BLaER1 (cell line): ENCODE measurements at regions not wholly inside any gene's neighbourhood (a gene's known extent, or its start where the extent isn't known, plus 50 kb on each side); places are given as distances from the start of the nearest gene placed in this dataset.
"Not testable (repeated sequence)": the region's sequence is repeated elsewhere in the genome, so short reads cannot be mapped to it uniquely, and the experiment has no call there.

ENCODE experiments used
- H3K27ac ChIP-seq: shearing (Covaris generic); formaldehyde crosslinking; 2 replicates; pipeline ENCODE4 v1.8.1; 2022
- H3K27me3 ChIP-seq: shearing (Covaris generic); formaldehyde crosslinking; 2 replicates; pipeline ENCODE4 v1.8.1; 2022
- H3K36me3 ChIP-seq: shearing (Covaris generic); formaldehyde crosslinking; 2 replicates; pipeline ENCODE4 v1.8.1; 2022
- H3K4me1 ChIP-seq: shearing (Covaris generic); formaldehyde crosslinking; 2 replicates; pipeline ENCODE4 v1.8.1; 2022
- H3K4me2 ChIP-seq: shearing (Covaris generic); formaldehyde crosslinking; 2 replicates; pipeline ENCODE4 v1.8.1; 2022
- H3K4me3 ChIP-seq: shearing (Covaris generic); formaldehyde crosslinking; 2 replicates; pipeline ENCODE4 v1.8.1; 2022
- H3K9ac ChIP-seq: shearing (Covaris generic); formaldehyde crosslinking; 2 replicates; pipeline ENCODE4 v1.8.1; 2022
- H3K9me3 ChIP-seq: shearing (Covaris generic); formaldehyde crosslinking; 2 replicates; pipeline ENCODE4 v1.8.1; 2022
- H4K20me1 ChIP-seq: shearing (Covaris generic); formaldehyde crosslinking; 2 replicates; pipeline ENCODE4 v1.8.1; 2022
- Cebpa-rat ChIP-seq: shearing (Covaris generic); IDR thresholded peaks from 2 replicates; pipeline ENCODE4 v1.8.1; 2022

DNA sequence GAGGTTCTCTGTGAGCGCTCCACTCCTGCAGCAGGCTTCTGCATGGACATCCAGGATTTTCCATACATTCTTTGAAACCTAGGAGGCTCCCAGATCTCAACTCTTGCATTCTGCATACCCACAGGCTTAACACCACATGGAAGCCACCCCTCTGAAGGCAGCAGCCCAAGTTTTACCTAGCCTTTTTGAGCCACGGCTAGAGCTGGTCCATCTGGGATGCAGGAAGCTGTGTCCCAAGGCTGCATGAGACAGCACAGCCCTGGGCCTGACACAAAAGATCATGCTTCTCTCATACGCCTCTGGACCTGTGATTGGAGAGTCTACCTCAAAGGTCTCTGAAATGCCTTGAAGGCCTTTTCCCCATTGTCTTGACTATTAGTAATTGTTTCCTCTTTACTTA, 53.6 kb upstream of the RPRM start:
- no peaks in the 10 kb centered on the region for H3K4me1 ChIP-seq
- no peaks in the 10 kb centered on the region for H3K36me3 ChIP-seq
- no peak overlapping the region for H3K27ac ChIP-seq
- H3K9ac ChIP-seq = no peak overlapping the region
- TF ChIP-seq Cebpa-rat = no peak
- H3K4me3 ChIP-seq = no peak overlapping the region
- H3K9me3 ChIP-seq = no peaks in the 10 kb centered on the region
- no peaks in the 10 kb centered on the region for H4K20me1 ChIP-seq
- H3K4me2 ChIP-seq = no peak overlapping the region
- H3K27me3 ChIP-seq = no peaks in the 10 kb centered on the region

DNA sequence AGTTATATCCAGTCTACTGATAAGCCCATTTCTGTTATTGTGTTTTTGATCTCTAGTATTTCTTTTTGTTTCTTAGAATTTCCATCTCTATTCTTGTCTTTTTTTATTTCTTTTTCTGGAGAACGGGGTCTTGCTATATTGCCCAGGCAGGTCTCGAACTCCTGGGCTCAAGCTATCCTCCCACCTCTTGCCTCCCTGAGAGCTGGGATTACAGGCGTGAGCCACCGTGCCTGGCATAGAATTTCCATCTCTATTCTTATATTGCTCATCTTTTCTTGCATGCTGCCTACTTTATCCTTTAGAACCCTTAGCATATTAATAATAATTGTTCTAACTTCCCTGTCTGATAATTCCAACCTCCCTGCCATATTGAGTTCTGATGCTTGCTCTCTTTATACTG, 55.2 kb upstream of the RPRM start:
- H3K4me3 ChIP-seq, H3K4me1 ChIP-seq, H3K27me3 ChIP-seq, H3K9me3 ChIP-seq, H3K36me3 ChIP-seq, H4K20me1 ChIP-seq, H3K9ac ChIP-seq, H3K27ac ChIP-seq, H3K4me2 ChIP-seq: not testable (repeated sequence)

DNA sequence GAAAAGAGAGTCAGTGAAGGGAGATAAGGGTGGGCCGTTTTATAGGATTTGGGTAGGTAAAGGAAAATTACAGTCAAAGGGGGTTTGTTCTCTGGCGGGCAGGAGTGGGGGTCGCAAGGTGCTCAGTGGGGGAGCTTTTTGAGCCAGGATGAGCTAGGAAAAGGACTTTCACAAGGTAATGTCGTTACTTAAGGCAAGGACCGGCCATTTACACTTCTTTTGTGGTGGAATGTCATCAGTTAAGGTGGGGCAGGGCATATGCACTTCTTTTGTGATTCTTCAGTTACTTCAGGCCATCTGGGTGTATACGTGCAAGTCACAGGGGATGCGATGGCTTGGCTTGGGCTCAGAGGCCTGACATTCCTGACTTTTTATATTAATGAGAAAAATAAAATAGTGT, 56.0 kb upstream of the RPRM start:
- not testable (repeated sequence) for H3K9me3 ChIP-seq, H3K27me3 ChIP-seq, H3K27ac ChIP-seq, H3K9ac ChIP-seq, H3K4me1 ChIP-seq, H3K4me3 ChIP-seq, H3K36me3 ChIP-seq, H3K4me2 ChIP-seq, H4K20me1 ChIP-seq

DNA sequence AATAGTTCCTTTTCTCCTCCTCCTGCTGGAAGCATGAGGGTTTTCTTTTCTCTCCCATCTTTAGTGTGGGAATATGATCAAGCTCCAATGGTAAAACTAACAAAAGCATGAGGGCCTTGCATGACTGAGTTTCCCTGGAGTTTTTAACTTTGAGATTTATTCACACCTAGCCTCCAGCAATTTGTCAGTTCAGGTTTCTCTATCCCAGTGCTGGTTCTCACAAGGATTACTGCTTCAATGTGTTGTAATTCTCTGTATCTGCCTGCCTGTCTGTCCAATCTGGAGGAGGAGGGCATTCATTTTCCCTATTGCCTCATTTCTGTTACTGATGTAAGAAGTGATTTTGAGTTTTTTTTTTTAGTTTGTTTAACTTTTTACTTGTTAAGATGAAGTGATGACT, 57.6 kb upstream of the RPRM start:
- Histone ChIP-seq H3K9me3 (peaks cover 10% of the 10 kb centered on the region), H3K9ac (no peak overlapping the region), H3K27me3 (no peaks in the 10 kb centered on the region), H3K4me3 (no peak overlapping the region), H3K4me1 (no peaks in the 10 kb centered on the region), H4K20me1 (no peaks in the 10 kb centered on the region), H3K36me3 (no peaks in the 10 kb centered on the region), H3K27ac (no peak overlapping the region), H3K4me2 (no peak overlapping the region)
- no peak for TF ChIP-seq Cebpa-rat

DNA sequence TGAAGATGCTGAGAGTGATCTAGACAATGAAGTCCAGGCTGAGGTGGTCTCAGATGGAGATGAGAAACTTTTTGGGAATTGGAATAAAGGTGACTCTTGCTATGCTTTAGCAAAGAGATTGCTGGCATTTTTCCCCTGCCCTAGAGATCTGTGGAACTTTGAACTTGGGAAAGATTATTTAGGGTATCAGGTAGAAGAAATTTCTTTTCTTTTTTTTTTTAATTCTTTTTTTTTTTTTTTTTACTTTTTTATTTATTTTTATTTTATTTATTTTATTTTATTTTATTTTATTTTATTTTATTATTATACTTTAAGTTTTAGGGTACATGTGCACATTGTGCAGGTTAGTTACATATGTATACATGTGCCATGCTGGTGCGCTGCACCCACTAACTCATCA, 59.5 kb upstream of the RPRM start:
- H3K4me1 ChIP-seq, H3K4me2 ChIP-seq, H4K20me1 ChIP-seq, H3K4me3 ChIP-seq, H3K36me3 ChIP-seq, H3K27ac ChIP-seq, H3K9ac ChIP-seq, H3K27me3 ChIP-seq: not testable (repeated sequence)
- H3K9me3 ChIP-seq = peaks cover 10% of the 10 kb centered on the region

DNA sequence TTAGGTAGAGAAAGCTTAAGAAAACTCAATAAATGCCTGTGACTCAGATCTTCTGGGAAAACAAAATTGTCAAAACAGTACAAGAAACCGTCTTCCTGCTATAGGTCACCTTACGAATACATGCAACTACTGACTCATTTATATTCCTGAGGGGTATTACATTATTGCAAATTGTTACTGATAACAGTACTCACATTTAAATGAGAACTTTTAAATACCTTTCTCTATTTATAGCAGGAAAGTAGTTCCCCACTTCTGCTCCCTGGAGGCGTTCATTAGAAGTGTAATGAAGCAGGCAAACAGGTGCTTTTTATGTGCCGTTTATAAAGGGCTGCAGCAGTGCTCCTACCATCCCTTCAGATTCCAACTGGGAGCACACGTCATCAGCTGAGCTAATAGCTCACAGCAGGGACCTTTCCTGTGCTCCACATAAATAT, 65.1 kb upstream of the RPRM start:
- H3K4me3 ChIP-seq = no peak overlapping the region
- H4K20me1 ChIP-seq = no peaks in the 10 kb centered on the region
- H3K36me3 ChIP-seq = no peaks in the 10 kb centered on the region
- no peaks in the 10 kb centered on the region for H3K4me1 ChIP-seq
- H3K27ac ChIP-seq = no peak overlapping the region
- TF ChIP-seq Cebpa-rat = no peak
- H3K4me2 ChIP-seq = no peak overlapping the region
- no peak overlapping the region for H3K9ac ChIP-seq
- no peaks in the 10 kb centered on the region for H3K27me3 ChIP-seq
- peaks cover 10% of the 10 kb centered on the region for H3K9me3 ChIP-seq

DNA sequence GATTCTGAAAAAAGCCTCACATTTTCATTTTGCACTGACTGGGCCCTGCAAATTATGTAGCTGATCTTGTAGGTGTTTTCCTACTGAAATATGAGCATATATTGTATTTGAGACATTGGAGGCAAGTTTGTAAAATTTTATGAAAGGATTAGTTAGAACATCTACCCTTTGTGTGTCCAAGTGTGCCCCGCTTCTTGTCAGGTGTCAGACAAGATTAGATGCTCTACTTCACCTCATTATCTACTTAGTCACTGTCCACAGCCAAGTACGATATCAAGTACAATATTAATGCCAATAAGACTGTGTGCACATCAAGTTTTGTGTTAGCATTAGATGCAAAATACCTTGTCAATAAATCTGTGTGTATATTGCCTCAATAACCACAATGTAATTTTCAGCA, 67.8 kb upstream of the RPRM start:
- no peak overlapping the region for H3K4me2 ChIP-seq
- no peaks in the 10 kb centered on the region for H3K9me3 ChIP-seq
- no peaks in the 10 kb centered on the region for H3K4me1 ChIP-seq
- H4K20me1 ChIP-seq = no peaks in the 10 kb centered on the region
- H3K9ac ChIP-seq = no peak overlapping the region
- H3K27me3 ChIP-seq = no peaks in the 10 kb centered on the region
- H3K36me3 ChIP-seq = no peaks in the 10 kb centered on the region
- H3K27ac ChIP-seq = no peak overlapping the region
- no peak overlapping the region for H3K4me3 ChIP-seq
- TF ChIP-seq Cebpa-rat = no peak

DNA sequence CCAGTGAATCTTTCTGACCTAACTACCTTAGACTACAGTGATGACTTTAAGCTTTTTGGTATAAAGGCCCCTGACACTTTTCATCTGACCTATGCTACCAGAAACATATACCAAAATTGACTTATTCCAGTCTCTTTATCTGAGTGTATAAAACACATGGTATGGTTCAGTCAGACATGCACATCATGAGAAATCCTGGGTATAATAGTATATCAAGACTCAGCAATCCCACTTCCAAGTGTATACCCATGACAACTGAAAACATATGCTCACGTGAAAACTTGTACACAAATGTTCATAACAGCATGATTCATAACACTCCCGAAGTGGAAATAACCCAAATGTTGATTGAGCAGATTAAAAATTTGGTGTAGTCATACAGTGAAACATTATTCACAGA, 70.0 kb upstream of the RPRM start:
- Histone ChIP-seq H3K27me3 (no peaks in the 10 kb centered on the region), H3K4me1 (no peaks in the 10 kb centered on the region), H3K27ac (no peak overlapping the region), H3K4me3 (no peak overlapping the region), H3K9ac (no peak overlapping the region), H3K4me2 (no peak overlapping the region), H3K9me3 (no peaks in the 10 kb centered on the region), H3K36me3 (no peaks in the 10 kb centered on the region), H4K20me1 (no peaks in the 10 kb centered on the region)
- TF ChIP-seq Cebpa-rat = no peak

DNA sequence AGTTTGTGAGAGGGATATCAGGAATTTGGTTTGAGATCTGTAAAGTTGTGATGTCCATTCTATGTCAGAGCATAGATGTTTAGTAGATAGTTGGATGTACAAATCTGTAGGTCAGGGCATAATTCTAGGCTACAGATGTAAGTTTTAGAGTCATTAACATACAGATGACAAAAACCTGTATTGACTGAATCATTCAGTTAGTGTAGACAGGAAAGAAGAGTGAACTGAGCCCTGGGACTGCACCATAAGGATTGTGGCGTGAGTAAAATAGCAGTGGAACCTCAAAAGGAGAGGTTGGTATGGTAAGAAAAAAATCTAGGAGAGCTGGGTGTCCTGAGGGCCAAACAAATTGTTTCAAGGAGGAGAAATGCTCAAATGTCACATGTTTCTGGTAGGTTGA, 73.1 kb upstream of the RPRM start:
- Histone ChIP-seq H4K20me1 (no peaks in the 10 kb centered on the region), H3K9me3 (no peaks in the 10 kb centered on the region), H3K27ac (no peak overlapping the region), H3K4me2 (no peak overlapping the region), H3K9ac (no peak overlapping the region), H3K4me1 (no peaks in the 10 kb centered on the region), H3K4me3 (no peak overlapping the region), H3K27me3 (no peaks in the 10 kb centered on the region), H3K36me3 (no peaks in the 10 kb centered on the region)
- TF ChIP-seq Cebpa-rat = no peak

DNA sequence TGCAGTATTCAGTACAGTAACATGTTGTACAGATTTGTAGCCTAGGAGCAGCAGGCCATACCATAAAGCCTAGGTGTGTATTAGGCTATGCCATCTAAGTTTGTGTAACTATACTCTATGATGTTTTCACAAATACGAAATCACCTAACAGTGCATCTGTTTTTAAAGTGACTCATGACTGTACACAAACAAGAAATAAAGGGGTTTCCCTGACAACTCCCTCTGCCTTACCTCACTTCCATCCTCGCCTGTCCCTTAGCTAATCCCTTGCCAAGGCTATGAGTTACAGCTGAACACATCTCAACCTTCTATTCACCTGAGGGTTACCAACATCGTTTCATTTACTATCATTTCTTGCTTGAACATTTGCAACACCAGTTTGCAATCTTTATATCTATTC, 78.6 kb upstream of the RPRM start:
- TF ChIP-seq Cebpa-rat = no peak
- Histone ChIP-seq H3K27me3 (no peaks in the 10 kb centered on the region), H3K9ac (no peak overlapping the region), H3K27ac (no peak overlapping the region), H3K9me3 (no peaks in the 10 kb centered on the region), H3K4me1 (no peaks in the 10 kb centered on the region), H3K36me3 (no peaks in the 10 kb centered on the region), H3K4me3 (no peak overlapping the region), H4K20me1 (no peaks in the 10 kb centered on the region), H3K4me2 (no peak overlapping the region)

DNA sequence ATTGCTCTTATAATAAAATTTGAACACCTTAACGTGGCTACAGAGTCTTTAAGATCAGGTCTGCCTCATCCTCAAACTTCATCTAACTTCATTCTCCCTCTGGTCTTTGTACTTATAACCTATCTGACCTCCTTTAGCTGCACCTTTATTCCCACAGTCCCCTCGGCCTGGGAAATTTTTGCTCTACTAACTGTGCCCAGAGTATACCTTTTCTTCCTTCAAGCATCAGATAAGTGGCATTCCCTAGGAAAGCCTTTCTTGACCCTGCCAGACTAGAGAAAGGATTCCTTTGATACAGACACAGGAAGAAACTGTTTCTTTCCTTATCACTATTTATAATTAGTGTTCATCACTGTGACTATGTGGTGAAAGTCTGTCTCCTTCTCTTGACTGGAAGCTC, 79.2 kb upstream of the RPRM start:
- Histone ChIP-seq H3K27me3 (no peaks in the 10 kb centered on the region), H3K27ac (no peak overlapping the region), H3K9me3 (no peaks in the 10 kb centered on the region), H3K4me3 (no peak overlapping the region), H4K20me1 (no peaks in the 10 kb centered on the region), H3K4me2 (no peak overlapping the region), H3K36me3 (no peaks in the 10 kb centered on the region), H3K9ac (no peak overlapping the region), H3K4me1 (no peaks in the 10 kb centered on the region)
- no peak for TF ChIP-seq Cebpa-rat
